ENCODE measurements at regions not wholly inside any gene's neighbourhood (a gene's known extent, or its start where the extent isn't known, plus 50 kb on each side); places are given as distances from the start of the nearest gene placed in this dataset.

DNA sequence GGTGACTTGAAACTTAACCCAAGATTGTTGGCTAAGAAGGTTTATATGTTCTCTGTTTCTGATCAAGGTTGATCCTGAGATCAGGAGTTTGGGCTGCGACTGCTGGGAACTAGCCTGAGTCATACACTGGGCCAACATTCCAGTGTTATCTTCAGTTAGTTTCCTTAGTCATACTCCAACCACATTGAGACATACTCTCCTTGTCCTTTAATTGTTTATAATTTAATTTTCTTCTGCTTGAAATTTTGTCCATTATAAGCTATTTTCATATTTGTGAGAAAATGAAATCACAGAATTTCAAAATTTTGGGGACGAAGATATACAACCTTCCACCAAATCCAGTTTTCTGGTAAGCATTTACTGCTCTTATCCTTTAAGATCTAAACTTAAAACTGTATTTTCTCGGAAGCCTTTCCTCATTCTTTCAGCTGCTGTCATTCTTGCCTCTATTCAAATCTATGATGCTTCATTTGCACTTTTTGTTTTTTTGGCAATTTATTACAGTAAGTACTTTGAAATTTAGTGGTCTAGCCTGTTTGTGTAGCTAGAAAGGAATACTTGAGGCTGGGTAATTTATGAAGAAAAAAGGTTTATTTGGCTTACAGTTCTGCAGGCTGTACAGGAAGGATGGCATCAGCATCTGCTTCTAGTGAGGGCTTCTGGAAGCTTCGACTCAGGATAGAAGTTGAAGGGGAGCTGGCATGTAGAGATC is 63.4 kb upstream of the POT1 start (continued):
- TF ChIP-seq CCNT2 (IDR thresholded peaks at IDR 0.05; ENCODE audit: borderline replicate concordance, extremely low read depth, insufficient read length, low read depth, low read length) (no peak), FOXJ2 (tag; IDR thresholded peaks at IDR 0.05) (no peak), TARDBP (IDR thresholded peaks at IDR 0.05) (no peak), MITF (IDR thresholded peaks at IDR 0.05) (no peak), KLF1 (tag; IDR thresholded peaks at IDR 0.05) (no peak), LEF1 (IDR thresholded peaks at IDR 0.05) (0 out of 2 replicates have a peak, but pooled peaks have one; percentile 39), SP1 (CRISPR knock-in tag; IDR thresholded peaks at IDR 0.05) (no peak), PML (IDR thresholded peaks at IDR 0.05; ENCODE audit: low read length) (peak; percentile 27; the same call in 1 of the 2 replicates), FOSL1 (tag; conservative IDR thresholded peaks at IDR 0.05) (peak; percentile 98), ZNF511 (CRISPR knock-in tag; IDR thresholded peaks at IDR 0.05) (no peak), KAT7 (CRISPR knock-in tag; IDR thresholded peaks at IDR 0.05; ENCODE audit: borderline replicate concordance) (no peak), MED1 (CRISPR knock-in tag; IDR thresholded peaks at IDR 0.05; ENCODE audit: borderline replicate concordance) (no peak), NCOA4 (IDR thresholded peaks at IDR 0.05; ENCODE audit: partially characterized antibody) (no peak), CREBBP (IDR thresholded peaks at IDR 0.05; ENCODE audit: low read depth, low read length) (no peak), FOXM1 (IDR thresholded peaks at IDR 0.05; ENCODE audit: low read depth) (no peak), FOXM1 (CRISPR knock-in tag; IDR thresholded peaks at IDR 0.05; ENCODE audit: low read depth) (no peak), PBX2 (CRISPR knock-in tag; IDR thresholded peaks at IDR 0.05; ENCODE audit: low read depth) (no peak), PBX2 (tag; conservative IDR thresholded peaks at IDR 0.05; ENCODE audit: low read depth) (peak; percentile 55; the same call in 1 of the 2 replicates), MECOM (CRISPR knock-in tag; IDR thresholded peaks at IDR 0.05) (0 out of 2 replicates have a peak, but pooled peaks have one; percentile 28), CLOCK (CRISPR knock-in tag; IDR thresholded peaks at IDR 0.05; ENCODE audit: borderline replicate concordance) (no peak), ATF1 (CRISPR knock-in tag; IDR thresholded peaks at IDR 0.05) (no peak), ATF1 (tag; IDR thresholded peaks at IDR 0.05) (0 out of 2 replicates have a peak, but pooled peaks have one; percentile 4), ZBTB17 (CRISPR knock-in tag; IDR thresholded peaks at IDR 0.05) (no peak)
